A204.1 (cell line): ENCODE measurements at regions not wholly inside any gene's neighbourhood (a gene's known extent, or its start where the extent isn't known, plus 50 kb on each side); places are given as distances from the start of the nearest gene placed in this dataset.
"Not testable (repeated sequence)": the region's sequence is repeated elsewhere in the genome, so short reads cannot be mapped to it uniquely, and the experiment has no call there.

ENCODE experiments used
- FAIRE-seq: peaks from 2 replicates; lab custom pipeline; 2012; peaks lifted over from hg19 to GRCh38; lab: Jason Lieb, UNC

DNA sequence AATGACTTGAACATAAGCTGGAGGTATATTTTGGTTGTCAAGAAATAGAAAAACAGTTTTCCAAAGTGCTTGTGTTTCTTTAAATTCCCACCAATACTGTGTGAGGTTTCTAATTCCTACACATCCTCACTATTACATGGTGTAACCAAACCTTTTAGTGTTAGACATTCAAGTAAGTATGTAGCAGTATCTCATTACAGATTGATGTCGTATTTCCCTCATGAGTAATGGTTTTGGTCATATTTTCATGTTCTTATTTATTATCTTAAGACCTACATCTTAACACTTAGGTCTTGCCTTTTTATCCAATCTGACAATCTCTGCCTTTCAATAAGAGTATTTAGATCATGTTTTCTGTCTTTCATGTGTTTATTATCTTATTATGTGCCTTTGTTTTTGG lies 253.7 kb upstream of the ANXA10 start:
- FAIRE-seq: no peak

DNA sequence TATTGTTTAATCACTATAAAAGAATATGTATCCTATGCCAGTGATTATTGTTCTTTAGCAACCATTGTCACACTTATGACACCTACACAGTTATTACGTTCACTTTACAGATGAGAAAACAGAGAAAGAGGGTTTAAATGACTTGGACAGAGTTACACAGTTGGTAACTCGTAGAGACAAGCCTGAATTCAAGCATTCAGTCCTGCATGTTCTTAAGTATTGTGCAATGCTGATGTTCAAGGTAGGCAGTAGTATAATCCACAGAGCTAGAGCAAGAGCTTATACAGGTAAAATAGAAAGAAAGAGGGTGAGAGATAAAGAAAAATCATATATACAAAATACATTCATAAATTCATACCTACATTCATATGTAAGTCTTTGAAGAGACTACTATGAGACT lies 249.8 kb upstream of the ANXA10 start:
- FAIRE-seq: no peak

DNA sequence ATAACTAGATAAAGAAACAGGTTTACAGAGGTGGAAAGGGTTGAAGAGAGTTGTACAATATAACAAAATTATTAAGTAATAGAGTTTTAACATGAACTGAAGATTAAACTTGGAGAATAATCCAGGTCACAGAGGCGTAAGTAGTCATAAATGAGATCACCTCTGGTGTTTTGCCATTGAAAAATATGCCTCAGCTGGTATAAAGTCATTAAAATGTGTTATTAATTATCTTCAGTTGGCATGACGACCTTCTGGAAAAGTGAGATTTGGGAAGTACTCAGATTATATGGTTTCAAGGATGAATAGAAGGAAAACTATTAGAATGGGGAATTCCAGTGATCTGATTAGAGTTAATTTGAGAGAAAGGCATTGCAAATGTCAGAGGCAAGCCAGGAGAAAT lies 237.5 kb upstream of the ANXA10 start:
- FAIRE-seq: no peak

DNA sequence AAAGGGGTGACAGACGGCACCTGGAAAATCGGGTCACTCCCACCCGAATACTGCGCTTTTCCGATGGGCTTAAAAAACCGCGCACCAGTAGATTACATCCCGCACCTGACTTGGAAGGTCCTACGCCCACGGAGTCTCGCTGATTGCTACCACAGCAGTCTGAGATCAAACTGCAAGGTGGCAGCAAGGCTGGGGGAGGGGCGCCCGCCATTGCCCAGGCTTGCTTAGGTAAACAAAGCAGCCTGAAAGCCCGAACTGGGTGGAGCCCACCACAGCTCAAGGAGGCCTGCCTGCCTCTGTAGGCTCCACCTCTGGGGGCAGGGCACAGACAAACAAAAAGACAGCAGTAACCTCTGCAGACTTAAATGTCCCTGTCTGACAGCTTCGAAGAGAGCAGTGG lies 234.2 kb upstream of the ANXA10 start:
- FAIRE-seq: not testable (repeated sequence)

DNA sequence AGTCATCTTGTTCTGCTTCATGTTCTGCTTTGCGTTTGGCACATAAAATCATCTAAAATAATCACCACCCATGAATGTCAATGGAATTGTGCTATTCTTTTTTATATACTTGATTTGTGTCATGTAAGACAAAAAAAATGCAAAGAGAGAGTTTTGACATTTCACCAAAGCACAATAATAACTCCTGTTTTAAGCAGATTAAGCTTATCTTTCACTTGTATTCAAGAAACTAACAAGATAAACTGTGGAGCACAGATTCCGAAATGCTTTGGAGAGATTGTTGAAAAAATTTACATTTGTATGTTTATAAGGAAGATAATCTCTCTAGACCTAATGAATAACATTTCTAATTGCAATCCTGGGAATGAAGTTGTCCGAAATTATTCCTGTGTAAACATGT lies 225.1 kb upstream of the ANXA10 start:
- no peak for FAIRE-seq

DNA sequence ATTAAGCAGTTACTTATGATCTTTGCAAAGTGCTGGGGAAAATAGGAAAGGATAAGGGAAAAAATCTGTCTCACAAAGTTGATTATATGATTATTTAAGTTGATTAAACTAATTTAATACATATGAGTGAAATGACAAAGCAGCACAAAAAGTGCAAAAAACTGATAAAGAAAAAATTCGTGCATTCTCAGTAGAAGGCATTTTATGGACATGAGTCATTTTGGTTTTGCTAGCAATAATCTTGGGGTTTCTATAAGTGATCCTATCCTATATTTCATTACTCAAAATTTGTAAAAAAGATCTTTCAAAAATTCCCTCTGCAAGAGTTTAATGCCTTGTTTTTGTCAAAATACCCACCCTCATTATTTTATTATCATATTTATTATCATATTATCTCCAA lies 224.2 kb upstream of the ANXA10 start:
- no peak for FAIRE-seq

DNA sequence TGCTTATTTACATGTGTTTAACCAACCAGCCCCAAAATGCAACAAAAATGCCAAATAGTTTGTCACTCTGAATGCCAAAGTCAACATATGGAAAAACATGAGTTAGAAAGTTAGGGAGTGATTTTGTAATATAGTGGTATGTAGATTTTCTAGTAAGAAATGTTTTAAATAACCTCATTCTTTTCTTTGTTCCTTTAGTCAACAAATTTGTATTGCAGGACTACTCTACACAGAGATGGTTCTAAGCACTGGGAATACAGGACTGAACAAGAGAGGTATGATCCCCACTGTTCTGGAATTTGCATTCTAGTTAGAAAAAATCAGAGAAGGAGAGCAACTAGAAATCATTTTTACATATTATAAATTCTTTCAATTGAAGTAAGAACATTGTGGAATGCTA lies 218.8 kb upstream of the ANXA10 start:
- FAIRE-seq: no peak

DNA sequence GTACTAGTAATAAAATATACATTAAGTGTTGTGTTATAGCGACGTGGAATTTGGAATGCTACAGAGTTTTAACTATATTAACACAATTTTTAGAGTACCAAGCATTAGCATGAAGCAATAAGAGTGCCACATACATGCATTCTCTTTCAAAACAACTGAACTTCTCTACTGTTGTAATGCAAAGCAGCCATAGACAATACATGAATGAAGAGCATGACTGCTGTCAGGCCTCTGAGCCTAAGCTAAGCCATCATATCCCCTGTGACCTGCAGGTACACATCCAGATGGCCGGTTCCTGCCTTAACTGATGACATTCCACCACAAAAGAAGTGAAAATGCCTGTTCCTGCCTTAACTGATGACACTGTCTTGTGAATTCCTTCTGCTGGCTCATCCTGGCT lies 216.2 kb upstream of the ANXA10 start:
- FAIRE-seq: not testable (repeated sequence)

DNA sequence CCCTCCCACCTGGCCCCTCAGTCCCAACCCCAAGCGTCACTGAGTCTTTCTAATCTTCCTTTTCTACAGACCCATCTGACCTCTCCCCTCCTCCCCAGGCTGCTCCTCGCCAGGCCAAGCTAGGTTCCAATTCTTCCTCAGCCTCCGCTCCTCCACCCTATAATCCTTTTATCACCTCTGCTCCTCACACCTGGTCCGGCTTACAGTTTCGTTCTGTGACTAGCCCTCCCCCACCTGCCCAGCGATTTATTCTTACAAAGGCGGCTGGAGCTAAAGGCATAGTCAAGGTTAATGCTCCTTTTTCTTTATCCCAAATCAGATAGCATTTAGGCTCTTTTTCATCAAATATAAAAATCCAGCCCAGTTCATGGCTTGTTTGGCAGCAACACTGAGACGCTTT lies 214.5 kb upstream of the ANXA10 start:
- FAIRE-seq: not testable (repeated sequence)

DNA sequence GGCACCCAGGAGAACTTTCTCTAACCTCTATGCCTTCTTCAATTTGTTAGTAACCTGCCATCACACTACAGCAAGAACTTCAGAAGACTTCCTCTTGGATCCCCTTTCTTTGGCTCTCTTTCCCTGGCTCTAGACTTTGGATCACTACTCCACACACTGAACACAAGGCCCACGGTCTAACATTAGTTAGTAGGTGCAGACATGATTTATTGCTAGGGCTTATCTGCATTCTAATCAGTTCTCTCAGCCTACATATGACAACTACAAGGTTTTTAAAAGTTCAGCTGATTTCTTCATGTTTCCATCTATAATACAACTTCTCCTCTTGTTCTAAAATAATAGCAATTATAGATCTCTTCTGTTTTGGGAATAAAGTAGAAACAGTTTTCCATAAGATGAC lies 209.1 kb upstream of the ANXA10 start:
- no peak for FAIRE-seq

DNA sequence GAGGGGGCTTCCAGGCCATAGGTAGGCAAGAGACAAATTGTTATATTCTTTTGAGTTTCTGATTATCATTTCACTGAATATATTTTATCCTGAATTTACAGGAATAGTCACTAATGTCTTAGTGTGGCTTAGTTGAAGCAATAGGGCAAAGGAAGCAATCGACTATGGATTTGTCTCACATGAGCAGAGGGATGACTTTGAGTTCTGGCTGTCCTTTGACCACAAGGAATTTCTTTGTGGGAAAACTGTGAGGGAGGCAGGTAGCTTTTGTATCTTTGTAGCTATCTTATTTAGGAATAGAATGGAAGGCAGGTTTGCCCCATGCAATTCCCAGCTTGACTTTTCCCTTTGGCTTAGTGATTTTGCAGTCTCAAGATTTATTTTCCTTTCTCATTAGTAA lies 207.3 kb upstream of the ANXA10 start:
- FAIRE-seq: no peak

DNA sequence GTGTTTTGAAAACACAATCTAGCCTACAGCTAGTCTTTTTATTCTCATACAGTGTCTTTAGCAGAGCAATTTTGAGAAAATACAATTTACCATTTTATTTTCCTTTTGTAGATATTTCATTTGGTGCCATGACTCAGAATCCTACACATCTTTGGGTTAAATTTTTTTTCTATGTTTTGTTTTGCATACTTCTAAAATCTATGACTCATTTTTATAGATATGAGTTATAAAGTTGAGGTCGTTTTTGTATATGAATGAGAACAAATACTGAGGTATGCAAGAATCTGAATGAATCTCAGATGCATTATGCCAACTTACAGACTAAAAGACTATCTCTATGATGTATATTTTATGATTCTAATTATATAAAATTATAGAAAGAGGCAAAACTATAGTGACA lies 206.5 kb upstream of the ANXA10 start:
- FAIRE-seq: no peak

DNA sequence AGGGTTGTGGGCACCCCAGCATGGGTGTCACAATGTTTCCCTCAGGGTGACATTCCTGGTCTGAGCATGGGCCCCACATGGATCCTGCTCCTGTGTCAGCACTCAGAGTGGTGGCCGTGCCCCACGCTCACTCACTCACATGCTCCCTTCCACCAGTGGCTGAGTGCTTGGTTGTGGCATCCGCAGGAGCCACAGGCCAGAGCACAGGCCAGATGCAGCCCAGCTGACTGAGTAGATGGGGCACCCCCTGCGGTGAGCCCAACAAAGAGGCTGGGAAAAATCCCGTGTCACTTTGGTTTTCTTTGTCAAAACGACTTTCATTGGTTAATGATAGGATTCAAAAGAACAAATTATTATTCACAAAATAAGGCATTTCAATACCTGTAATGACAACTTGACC lies 204.6 kb upstream of the ANXA10 start:
- FAIRE-seq: no peak

DNA sequence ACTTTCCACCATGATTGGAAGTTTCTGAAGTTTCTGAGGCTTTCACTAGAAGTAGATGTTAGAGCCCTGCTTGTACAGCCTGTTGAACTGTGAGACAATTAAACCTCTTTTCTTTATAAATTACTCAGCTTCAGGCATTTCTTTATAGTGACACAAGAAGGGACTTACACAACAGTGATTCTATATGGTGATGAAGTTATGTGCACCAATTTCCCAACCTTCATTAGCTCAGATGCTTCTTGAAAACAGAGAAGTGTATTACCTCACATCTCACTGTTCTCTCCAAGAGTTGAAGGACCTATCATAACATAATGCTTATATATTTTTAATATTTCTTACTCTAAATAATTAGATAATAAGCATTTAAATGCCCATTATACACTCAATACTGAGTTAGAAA lies 202.1 kb upstream of the ANXA10 start:
- no peak for FAIRE-seq

DNA sequence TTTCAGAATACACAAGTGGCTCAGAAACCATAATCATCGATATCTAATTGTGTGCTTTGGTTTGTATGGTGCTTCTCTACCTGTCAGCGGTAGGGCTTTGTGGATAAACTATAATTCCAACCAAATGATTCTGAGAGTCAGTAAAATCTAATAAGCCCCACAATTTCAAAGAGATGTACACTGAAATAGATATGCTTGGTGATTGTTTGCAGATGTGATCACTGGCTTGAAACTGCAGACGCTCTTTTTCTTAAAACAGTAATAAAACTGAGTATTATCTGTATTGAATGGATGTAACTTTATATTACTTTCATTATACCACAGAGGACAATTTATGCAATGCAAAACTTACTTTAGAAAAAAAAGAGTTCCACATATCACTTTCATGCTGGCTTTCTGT lies 198.8 kb upstream of the ANXA10 start:
- no peak for FAIRE-seq

DNA sequence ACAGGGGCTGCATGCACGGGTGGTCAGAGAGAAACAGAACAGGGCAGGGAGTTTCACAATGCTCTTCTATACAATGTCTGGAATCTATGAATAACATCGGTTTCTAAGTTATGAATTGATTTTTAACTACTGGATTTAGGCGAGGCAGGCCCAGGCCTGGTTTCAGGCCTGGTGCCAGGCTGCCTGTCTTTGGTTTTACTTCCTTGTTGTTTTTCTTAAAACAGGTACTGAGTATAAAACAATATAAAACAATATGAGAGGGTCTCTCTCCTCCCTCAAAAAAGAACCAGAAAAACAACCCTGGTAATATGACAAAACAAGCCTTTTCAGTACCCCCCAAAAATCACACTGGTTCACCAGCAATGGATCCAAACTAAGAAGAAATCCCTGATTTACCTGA lies 196.1 kb upstream of the ANXA10 start:
- not testable (repeated sequence) for FAIRE-seq

DNA sequence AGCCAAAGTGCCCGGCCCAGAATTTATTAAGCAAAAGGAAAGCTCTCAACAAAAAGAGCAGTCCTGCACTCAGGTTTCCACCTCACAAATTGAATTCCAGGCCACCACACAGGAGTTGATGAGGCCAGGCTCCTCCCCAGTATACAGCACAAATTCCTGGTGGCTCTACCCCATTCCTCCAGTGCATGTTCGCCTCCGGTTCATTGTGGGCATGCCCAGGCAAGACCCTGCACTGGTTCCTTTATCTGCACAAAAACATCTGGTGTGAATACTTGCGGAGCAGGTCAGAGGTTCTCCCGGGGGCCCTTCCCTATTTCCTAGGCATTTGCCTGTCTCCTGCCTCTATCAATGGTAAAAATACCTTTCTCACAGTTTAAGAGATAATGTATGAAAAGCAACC lies 195.2 kb upstream of the ANXA10 start:
- FAIRE-seq: no peak

DNA sequence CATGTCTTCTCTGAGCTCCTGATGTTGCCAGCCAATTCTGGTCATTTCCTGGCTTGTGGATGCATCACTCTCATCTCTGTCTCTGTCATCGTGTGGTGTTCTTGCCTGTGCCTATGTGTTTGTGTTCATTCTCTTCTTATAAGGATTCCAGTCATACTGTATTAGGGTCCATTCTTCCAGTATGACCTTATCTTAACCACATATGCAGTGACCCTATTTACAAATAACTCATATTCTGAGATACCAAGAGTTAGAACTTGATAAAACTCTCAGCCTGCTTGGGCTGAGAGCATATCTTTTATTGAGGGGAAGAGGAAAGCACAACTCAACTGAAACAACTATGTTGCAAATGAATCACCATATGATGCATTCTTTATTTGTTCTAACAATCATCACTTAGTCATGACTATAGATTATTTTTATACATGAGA lies 189.0 kb upstream of the ANXA10 start:
- FAIRE-seq: no peak

DNA sequence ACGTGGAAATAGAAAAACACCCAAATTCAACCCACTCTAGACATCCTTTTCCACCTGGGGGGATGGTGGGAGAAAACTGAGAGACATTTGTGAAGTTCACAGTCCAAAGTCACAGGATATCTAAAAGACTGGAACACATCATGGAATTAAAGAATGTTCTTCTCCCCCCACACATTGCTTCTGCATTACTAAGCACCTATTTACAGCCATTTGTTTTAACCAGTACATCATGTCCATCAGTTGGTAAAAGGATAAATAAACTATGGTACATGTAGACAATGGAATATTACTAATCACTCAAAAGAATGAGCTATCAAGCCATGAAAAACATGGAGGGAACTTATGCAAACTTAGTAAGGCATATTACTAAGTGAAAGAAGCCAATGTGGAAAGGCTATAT lies 185.5 kb upstream of the ANXA10 start:
- FAIRE-seq: no peak

DNA sequence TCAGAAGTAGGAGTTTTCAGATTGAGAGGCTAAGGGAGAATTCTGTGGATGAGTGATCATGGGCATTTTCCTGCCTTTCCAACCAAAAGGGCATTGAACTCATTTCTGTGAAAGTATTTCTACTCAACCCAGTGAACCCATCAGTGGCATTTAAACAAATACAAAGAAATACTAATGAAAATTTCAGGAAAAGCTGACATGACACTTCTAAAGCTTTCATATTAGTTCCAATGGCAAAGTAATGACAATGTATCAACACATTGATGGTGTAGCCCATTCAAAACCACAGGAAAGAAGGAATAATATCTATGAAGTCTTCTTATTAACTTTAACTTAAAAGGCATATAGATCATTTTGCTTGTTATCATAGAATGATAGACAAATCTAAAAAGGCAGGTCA lies 183.5 kb upstream of the ANXA10 start:
- FAIRE-seq: no peak

DNA sequence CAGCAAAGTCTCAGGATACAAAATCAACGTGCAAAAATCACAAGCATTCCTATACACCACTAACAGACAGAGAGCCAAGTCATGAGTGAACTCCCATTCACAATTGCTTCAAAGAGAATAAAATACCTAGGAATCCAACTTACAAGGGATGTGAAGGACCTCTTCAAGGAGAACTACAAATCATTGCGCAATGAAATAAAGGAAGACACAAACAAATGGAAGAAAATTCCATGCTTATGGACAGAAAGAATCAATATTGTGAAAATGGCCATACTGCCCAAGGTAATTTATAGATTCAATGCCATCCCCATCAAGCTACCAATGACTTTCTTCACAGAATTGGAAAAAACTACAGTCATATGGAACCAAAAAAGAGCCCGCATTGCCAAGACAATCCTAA lies 179.8 kb upstream of the ANXA10 start:
- FAIRE-seq: not testable (repeated sequence)

DNA sequence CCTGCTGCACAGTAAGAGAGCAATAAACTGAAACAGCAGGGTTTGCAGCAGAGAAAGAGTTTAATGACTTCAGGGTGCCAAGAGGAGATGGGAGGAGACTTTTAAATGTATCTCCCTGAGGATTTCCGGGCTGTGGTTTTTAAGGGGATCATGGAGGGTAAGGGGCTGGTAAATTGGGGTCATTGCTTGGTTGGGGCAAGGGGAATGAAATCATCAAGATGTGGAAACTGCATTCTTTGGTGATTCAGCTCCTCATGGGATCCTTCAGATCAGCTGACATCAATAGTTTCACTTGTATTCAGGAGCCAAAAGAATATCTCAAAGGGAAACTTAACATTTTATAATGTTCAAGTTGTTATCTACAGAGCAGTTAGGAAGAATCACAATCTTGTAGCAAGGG lies 174.3 kb upstream of the ANXA10 start:
- FAIRE-seq: no peak

DNA sequence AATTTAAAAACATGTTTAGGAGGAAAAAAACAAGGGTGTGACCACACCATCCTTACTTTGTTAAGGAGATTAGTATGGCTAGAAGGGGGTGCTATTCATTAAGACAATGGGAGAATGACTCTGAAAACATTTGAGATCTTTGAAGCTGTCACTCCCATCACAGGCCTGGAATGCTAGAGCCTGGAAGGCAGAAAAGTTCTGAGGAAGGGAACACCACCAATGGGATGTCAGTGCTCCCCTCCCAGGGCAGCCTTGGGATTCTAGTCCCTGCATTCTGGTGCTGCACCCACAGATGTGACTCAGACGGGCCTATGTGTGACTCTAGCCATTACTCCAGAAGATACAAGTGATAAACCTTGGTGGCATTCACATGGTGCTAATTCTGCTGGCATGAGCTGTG lies 162.2 kb upstream of the ANXA10 start:
- FAIRE-seq: no peak

DNA sequence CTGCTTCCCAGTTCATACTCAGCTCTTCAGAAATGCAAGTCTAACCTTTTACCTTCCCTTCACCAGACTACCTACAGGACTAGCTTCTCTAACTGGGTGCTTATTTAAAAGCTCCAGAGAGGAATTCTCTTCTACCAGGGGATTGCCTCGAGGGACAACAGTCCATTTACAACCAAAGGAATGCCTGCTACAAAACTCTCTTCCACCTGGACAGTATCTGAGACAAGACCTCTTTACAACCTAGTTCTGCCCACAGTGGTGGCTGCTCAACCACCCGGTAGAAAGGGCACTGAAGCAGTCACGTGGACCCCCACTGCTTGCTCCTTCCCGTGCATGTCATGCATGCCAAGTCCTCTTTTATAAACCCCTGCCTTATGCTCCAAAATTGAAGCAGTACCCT lies 158.1 kb upstream of the ANXA10 start:
- FAIRE-seq: no peak

DNA sequence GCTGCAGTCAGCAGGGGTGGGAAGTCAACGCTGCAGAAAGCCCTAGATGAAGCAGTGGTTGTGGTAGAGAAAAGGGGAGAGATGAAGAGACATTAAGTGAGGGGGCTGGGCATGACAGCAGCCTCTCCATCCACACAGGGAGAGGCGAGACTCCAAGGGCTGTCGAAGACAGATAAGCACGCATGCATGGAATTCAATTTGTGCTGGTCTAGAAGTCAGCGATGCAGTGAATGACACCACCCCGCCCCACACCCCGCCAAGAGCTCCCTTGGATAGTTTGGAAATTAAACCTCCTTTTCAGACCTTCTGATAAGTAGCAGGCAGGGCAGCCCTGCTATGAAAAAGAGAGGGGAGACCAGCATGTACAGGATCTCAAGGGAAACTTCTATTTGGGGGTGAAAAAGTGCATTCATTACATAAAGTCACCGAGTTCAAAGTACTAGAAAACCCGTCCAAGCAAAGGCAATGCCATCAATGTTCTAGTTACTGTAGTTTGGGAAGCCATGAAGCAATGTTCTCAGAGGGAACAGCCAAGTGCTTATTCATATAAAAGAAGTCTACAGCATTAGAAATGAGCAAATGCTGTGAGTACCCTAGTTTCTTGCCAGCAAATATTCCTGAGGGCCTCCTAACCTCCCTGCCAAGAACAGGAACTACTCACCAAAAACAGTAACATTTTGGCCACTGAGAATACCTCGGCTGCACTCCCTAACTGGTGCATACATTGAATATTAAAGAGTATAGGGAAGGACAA lies 152.3 kb upstream of the ANXA10 start:
- no peak for FAIRE-seq
